ENCODE measurements at regions not wholly inside any gene's neighbourhood (a gene's known extent, or its start where the extent isn't known, plus 50 kb on each side); places are given as distances from the start of the nearest gene placed in this dataset.
"Not testable (repeated sequence)": the region's sequence is repeated elsewhere in the genome, so short reads cannot be mapped to it uniquely, and the experiment has no call there.

GRCh38 chr3:16708285-16708684 lies 103.1 kb upstream of the DAZL start:
- DNase-seq (ENCODE audit: low spot score): no peak

GRCh38 chr3:16711691-16712090 lies 106.5 kb upstream of the DAZL start:
- DNase-seq (ENCODE audit: low spot score): not testable (repeated sequence)

- no peak for DNase-seq (ENCODE audit: low spot score)
Measured at GRCh38 chr3:16715281-16715680, 110.1 kb upstream of the DAZL start.

- no peak for DNase-seq (ENCODE audit: low spot score)
Measured at GRCh38 chr3:16719426-16719825, 114.2 kb upstream of the DAZL start.

- no peak for DNase-seq (ENCODE audit: low spot score)
Measured at GRCh38 chr3:16720367-16720940, 115.2 kb upstream of the DAZL start.

GRCh38 chr3:16721494-16721893 lies 116.3 kb upstream of the DAZL start:
- no peak for DNase-seq (ENCODE audit: low spot score)

- peak; percentile 70 for DNase-seq (ENCODE audit: low spot score)
Measured at GRCh38 chr3:16723978-16724377, 118.8 kb upstream of the DAZL start.

GRCh38 chr3:16724487-16724886 lies 119.3 kb upstream of the DAZL start:
- DNase-seq (ENCODE audit: low spot score): no peak

- DNase-seq (ENCODE audit: low spot score): no peak
Measured at GRCh38 chr3:16725972-16726371, 120.7 kb upstream of the DAZL start.

- no peak for DNase-seq (ENCODE audit: low spot score)
Measured at GRCh38 chr3:16728770-16729745, 123.8 kb upstream of the DAZL start.

GRCh38 chr3:16738451-16738850 lies 133.2 kb upstream of the DAZL start:
- DNase-seq (ENCODE audit: low spot score): no peak

GRCh38 chr3:16739541-16740105 lies 134.4 kb upstream of the DAZL start:
- DNase-seq (ENCODE audit: low spot score): no peak

- DNase-seq (ENCODE audit: low spot score): no peak
Measured at GRCh38 chr3:16740515-16740914, 135.3 kb upstream of the DAZL start.

GRCh38 chr3:16741103-16741758 lies 136.0 kb upstream of the DAZL start:
- DNase-seq (ENCODE audit: low spot score): no peak

- DNase-seq (ENCODE audit: low spot score): no peak
Measured at GRCh38 chr3:16741890-16742289, 136.7 kb upstream of the DAZL start.

- no peak for DNase-seq (ENCODE audit: low spot score)
Measured at GRCh38 chr3:16743276-16743675, 138.1 kb upstream of the DAZL start.

- DNase-seq (ENCODE audit: low spot score): peak; percentile 2
Measured at GRCh38 chr3:16759227-16759903, 125.4 kb upstream of the PLCL2 start.

- no peak for DNase-seq (ENCODE audit: low spot score)
Measured at GRCh38 chr3:16761571-16761970, 123.2 kb upstream of the PLCL2 start.

- DNase-seq (ENCODE audit: low spot score): no peak
Measured at GRCh38 chr3:16765661-16766060, 119.1 kb upstream of the PLCL2 start.

GRCh38 chr3:16767006-16767405 lies 117.7 kb upstream of the PLCL2 start:
- DNase-seq (ENCODE audit: low spot score): peak; percentile 48

GRCh38 chr3:16768014-16768413 lies 116.7 kb upstream of the PLCL2 start:
- DNase-seq (ENCODE audit: low spot score): no peak

GRCh38 chr3:16768956-16769355 lies 115.8 kb upstream of the PLCL2 start:
- DNase-seq (ENCODE audit: low spot score): no peak
